Fibroblast of lung (primary cell): ENCODE measurements at regions not wholly inside any gene's neighbourhood (a gene's known extent, or its start where the extent isn't known, plus 50 kb on each side); places are given as distances from the start of the nearest gene placed in this dataset.
A peak's percentile ranks its signal among the peaks of the same experiment; 100 is the strongest.

Source experiments
- DNase-seq, 2 donors: peaks; one replicate each; pipeline versions ENCODE4 v3.0.0 to v3.0.0-alpha.2; 2010; ENCODE audit warnings: low read depth in 2 of 2
- H2AFZ ChIP-seq: 2 replicates; pipeline ENCODE4 v1.5.1; 2012; ENCODE audit warnings: low read length, control low read depth, inconsistent platforms
- H3K27ac ChIP-seq: 2 replicates; pipeline ENCODE4 v1.5.1; 2011; ENCODE audit warnings: low read length, control low read depth; ENCODE audit not compliant: insufficient read depth
- H3K27me3 ChIP-seq: 2 replicates; pipeline ENCODE4 v1.5.1; 2011; ENCODE audit warnings: mild to moderate bottlenecking, low read length; ENCODE audit not compliant: control insufficient read depth, insufficient read depth
- H3K36me3 ChIP-seq: 2 replicates; pipeline ENCODE4 v1.5.1; 2011; ENCODE audit warnings: low read length; ENCODE audit not compliant: control insufficient read depth, insufficient read depth
- H3K4me1 ChIP-seq: 2 replicates; pipeline ENCODE4 v1.5.1; 2011; ENCODE audit warnings: low read length; ENCODE audit not compliant: control insufficient read depth, insufficient read depth; ENCODE audit errors: extremely low read depth
- H3K4me2 ChIP-seq: 2 replicates; pipeline ENCODE4 v1.5.1; 2011; ENCODE audit warnings: low read length, control low read depth; ENCODE audit not compliant: insufficient read depth; ENCODE audit errors: extremely low read depth
- H3K4me3 ChIP-seq, 4 experiments: fragments of 200-600 bp in 1 of 4; sonication (generic) in 1 of 4; replicated peaks in 1 of 4; 2 replicates each; pipeline ENCODE4 v1.5.1; 2011 to 2016; ENCODE audit warnings: low read length in 4 of 4, low read depth in 3 of 4, mild to moderate bottlenecking in 3 of 4, control low read depth in 2 of 4, inconsistent platforms in 1 of 4, mixed read lengths in 1 of 4; ENCODE audit not compliant: insufficient read depth in 1 of 4; ENCODE audit errors: control extremely low read depth in 1 of 4
- H3K79me2 ChIP-seq: 2 replicates; pipeline ENCODE4 v1.5.1; 2012; ENCODE audit warnings: mild to moderate bottlenecking, low read length, inconsistent platforms; ENCODE audit not compliant: control insufficient read depth, insufficient read depth
- H3K9ac ChIP-seq: 2 replicates; pipeline ENCODE4 v1.5.1; 2011; ENCODE audit warnings: mild to moderate bottlenecking, low read length, control low read depth; ENCODE audit not compliant: insufficient read depth
- H3K9me3 ChIP-seq: 2 replicates; pipeline ENCODE4 v1.5.1; 2012; ENCODE audit warnings: low read depth, low read length; ENCODE audit not compliant: control insufficient read depth, insufficient read depth
- H4K20me1 ChIP-seq: 2 replicates; pipeline ENCODE4 v1.5.1; 2011; ENCODE audit warnings: low read length; ENCODE audit not compliant: control insufficient read depth, insufficient read depth; ENCODE audit errors: extremely low read depth
- EZH2 ChIP-seq: IDR thresholded peaks from 2 replicates; pipeline ENCODE4 v1.5.1; 2012; ENCODE audit warnings: low read length, control low read depth, mild to moderate bottlenecking; ENCODE audit errors: missing control alignments
- TF ChIP-seq, protein P1 (sequence below), 2 donors: IDR thresholded peaks in 1 of 2; conservative IDR thresholded peaks in 1 of 2; 1 replicate in 1 of 2; 2 replicates in 1 of 2; pipeline ENCODE4 v1.5.1; 2011 to 2012; ENCODE audit warnings: low read length in 2 of 2, control low read depth in 1 of 2, inconsistent platforms in 1 of 2, low read depth in 1 of 2, mild to moderate bottlenecking in 1 of 2

GRCh38 chr10:6721964-6722615, 142.0 kb upstream of the PRKCQ start:
- Histone ChIP-seq H3K79me2 (no peaks in the 10 kb centered on the region), H2AFZ (no peak overlapping the region), H3K27me3 (no peaks in the 10 kb centered on the region), H3K9ac (peak overlapping the region; percentile 28), H3K4me1 (peaks cover 19% of the 10 kb centered on the region), H3K4me3 (peak overlapping the region in 3 of 4 experiments; percentile 15 to 30 (median 15)), H3K27ac (peak overlapping the region; percentile 97), H4K20me1 (no peaks in the 10 kb centered on the region), H3K4me2 (peak overlapping the region; percentile 86), H3K9me3 (no peaks in the 10 kb centered on the region), H3K36me3 (no peaks in the 10 kb centered on the region)
- no peak for TF ChIP-seq EZH2
- TF ChIP-seq, protein P1, sequence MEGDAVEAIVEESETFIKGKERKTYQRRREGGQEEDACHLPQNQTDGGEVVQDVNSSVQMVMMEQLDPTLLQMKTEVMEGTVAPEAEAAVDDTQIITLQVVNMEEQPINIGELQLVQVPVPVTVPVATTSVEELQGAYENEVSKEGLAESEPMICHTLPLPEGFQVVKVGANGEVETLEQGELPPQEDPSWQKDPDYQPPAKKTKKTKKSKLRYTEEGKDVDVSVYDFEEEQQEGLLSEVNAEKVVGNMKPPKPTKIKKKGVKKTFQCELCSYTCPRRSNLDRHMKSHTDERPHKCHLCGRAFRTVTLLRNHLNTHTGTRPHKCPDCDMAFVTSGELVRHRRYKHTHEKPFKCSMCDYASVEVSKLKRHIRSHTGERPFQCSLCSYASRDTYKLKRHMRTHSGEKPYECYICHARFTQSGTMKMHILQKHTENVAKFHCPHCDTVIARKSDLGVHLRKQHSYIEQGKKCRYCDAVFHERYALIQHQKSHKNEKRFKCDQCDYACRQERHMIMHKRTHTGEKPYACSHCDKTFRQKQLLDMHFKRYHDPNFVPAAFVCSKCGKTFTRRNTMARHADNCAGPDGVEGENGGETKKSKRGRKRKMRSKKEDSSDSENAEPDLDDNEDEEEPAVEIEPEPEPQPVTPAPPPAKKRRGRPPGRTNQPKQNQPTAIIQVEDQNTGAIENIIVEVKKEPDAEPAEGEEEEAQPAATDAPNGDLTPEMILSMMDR (conservative IDR thresholded peaks at IDR 0.05 in 1 of 2, IDR thresholded peaks at IDR 0.05 in 1 of 2; ENCODE audit: low read depth in 1 of 2, low read length in 2 of 2): no peak
- peak; percentile 95 to 97 for DNase-seq

GRCh38 chr10:6721480-6721879, 141.4 kb upstream of the PRKCQ start:
- peak; percentile 96 to 99 for DNase-seq
- peak overlapping the region; percentile 86 for H3K4me2 ChIP-seq
- H2AFZ ChIP-seq: peak overlapping the region; percentile 85
- H4K20me1 ChIP-seq: no peaks in the 10 kb centered on the region
- H3K9ac ChIP-seq: peak overlapping the region; percentile 28
- H3K79me2 ChIP-seq: no peaks in the 10 kb centered on the region
- peak overlapping the region; percentile 97 for H3K27ac ChIP-seq
- peak overlapping the region in 2 of 4 experiments; percentile 15 to 30 for H3K4me3 ChIP-seq
- H3K36me3 ChIP-seq: no peaks in the 10 kb centered on the region
- no peaks in the 10 kb centered on the region for H3K27me3 ChIP-seq
- H3K4me1 ChIP-seq: peaks cover 19% of the 10 kb centered on the region
- no peak for TF ChIP-seq EZH2
- TF ChIP-seq, protein P1 (conservative IDR thresholded peaks at IDR 0.05 in 1 of 2, IDR thresholded peaks at IDR 0.05 in 1 of 2; ENCODE audit: low read depth in 1 of 2, low read length in 2 of 2): peak; percentile 44 to 52
- no peaks in the 10 kb centered on the region for H3K9me3 ChIP-seq

- no peaks in the 10 kb centered on the region for H3K27me3 ChIP-seq
- no peak for DNase-seq
- peaks cover 19% of the 10 kb centered on the region for H3K4me1 ChIP-seq
- no peak overlapping the region for H3K4me2 ChIP-seq
- no peak overlapping the region for H3K9ac ChIP-seq
- no peak overlapping the region for H2AFZ ChIP-seq
- no peaks in the 10 kb centered on the region for H3K9me3 ChIP-seq
- H3K79me2 ChIP-seq: no peaks in the 10 kb centered on the region
- TF ChIP-seq, protein P1 (conservative IDR thresholded peaks at IDR 0.05 in 1 of 2, IDR thresholded peaks at IDR 0.05 in 1 of 2; ENCODE audit: low read depth in 1 of 2, low read length in 2 of 2): no peak
- no peak for TF ChIP-seq EZH2
- no peaks in the 10 kb centered on the region for H4K20me1 ChIP-seq
- no peak overlapping the region for H3K27ac ChIP-seq
- no peak overlapping the region for H3K4me3 ChIP-seq
- no peaks in the 10 kb centered on the region for H3K36me3 ChIP-seq
Observed at GRCh38 chr10:6719561-6719960, 139.5 kb upstream of the PRKCQ start.
